ENCODE measurements at regions not wholly inside any gene's neighbourhood (a gene's known extent, or its start where the extent isn't known, plus 50 kb on each side); places are given as distances from the start of the nearest gene placed in this dataset.

DNA sequence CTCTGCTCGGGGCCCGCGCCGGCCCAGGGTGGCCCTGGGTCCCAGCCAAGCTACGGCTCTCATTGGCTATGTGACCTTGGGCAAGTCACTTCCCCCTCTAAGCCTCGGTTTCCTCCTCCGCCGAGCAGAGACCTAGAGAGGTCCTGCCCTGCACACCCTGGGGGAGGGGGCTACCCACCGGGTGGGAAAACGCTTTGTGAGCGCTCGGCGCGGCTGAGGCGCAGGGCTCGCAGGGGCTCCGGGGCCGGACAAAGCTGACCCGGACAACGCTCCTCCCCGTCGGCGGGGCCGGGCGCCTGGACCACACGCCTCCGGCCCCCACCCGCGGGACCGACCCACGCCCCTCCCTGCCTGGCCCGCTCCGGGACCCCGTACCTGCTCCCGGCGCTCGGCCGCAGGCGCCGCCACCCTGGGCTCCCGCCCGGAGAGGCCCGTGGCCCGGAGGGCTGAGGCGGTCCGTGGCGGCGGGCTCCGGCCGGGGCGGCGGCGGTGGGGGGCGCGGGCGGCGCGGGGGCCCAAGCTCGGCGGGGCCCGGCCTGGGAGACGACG, 85.7 kb upstream of the MELK start:
- Histone ChIP-seq H3K36me3 (no peaks in the 10 kb centered on the region; the same call in none of the 2 replicates), H3K9me3 (ENCODE audit: severe bottlenecking) (no peaks in the 10 kb centered on the region), H3K4me3 (ENCODE audit: low read depth, low read length) (peak overlapping the region; percentile 68), H3K27ac (peak overlapping the region; percentile 88), H3K27me3 (ENCODE audit: insufficient read depth, low read depth, severe bottlenecking) (no peaks in the 10 kb centered on the region)
- TF ChIP-seq, protein P1, sequence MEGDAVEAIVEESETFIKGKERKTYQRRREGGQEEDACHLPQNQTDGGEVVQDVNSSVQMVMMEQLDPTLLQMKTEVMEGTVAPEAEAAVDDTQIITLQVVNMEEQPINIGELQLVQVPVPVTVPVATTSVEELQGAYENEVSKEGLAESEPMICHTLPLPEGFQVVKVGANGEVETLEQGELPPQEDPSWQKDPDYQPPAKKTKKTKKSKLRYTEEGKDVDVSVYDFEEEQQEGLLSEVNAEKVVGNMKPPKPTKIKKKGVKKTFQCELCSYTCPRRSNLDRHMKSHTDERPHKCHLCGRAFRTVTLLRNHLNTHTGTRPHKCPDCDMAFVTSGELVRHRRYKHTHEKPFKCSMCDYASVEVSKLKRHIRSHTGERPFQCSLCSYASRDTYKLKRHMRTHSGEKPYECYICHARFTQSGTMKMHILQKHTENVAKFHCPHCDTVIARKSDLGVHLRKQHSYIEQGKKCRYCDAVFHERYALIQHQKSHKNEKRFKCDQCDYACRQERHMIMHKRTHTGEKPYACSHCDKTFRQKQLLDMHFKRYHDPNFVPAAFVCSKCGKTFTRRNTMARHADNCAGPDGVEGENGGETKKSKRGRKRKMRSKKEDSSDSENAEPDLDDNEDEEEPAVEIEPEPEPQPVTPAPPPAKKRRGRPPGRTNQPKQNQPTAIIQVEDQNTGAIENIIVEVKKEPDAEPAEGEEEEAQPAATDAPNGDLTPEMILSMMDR (IDR thresholded peaks at IDR 0.05; ENCODE audit: low read depth, low read length), result no peak
- DNase-seq, result peak; percentile 70

DNA sequence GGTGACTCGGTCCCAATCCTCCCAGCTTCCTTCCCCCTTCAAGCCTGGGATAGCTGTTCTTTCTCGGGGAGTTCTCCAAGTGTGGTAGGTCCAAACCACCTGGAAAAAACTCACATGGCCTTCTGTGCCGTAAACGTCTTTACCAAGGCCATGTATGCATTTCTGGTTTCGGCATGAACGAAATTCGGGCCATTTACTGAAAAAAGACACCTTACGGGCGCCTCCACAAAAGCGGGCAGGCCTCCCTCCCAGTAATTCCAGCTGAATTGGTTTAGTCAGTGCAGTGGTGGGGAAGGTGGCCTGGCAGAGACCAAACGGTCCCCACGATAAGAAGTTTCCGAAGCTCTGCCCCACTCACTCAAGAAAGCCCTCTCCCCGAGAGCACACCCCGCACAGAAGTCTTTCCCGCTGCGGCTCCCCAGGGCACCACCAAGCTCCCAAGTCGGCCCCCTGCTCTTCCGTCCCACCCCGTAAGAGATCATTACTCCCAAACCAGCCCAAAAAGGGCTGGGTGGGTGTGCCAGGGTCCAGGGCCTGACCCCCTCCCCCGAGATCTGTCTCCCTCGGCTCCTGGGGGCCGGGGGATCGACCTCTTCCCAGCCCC, 86.3 kb upstream of the MELK start:
- Histone ChIP-seq H3K36me3 (no peaks in the 10 kb centered on the region; the same call in none of the 2 replicates), H3K4me3 (ENCODE audit: low read depth, low read length) (peak overlapping the region; percentile 68), H3K27ac (peak overlapping the region; percentile 88), H3K27me3 (ENCODE audit: insufficient read depth, low read depth, severe bottlenecking) (no peaks in the 10 kb centered on the region), H3K9me3 (ENCODE audit: severe bottlenecking) (no peaks in the 10 kb centered on the region)
- DNase-seq, result peak; percentile 12
- TF ChIP-seq, protein P1 (IDR thresholded peaks at IDR 0.05; ENCODE audit: low read depth, low read length), result no peak

DNA sequence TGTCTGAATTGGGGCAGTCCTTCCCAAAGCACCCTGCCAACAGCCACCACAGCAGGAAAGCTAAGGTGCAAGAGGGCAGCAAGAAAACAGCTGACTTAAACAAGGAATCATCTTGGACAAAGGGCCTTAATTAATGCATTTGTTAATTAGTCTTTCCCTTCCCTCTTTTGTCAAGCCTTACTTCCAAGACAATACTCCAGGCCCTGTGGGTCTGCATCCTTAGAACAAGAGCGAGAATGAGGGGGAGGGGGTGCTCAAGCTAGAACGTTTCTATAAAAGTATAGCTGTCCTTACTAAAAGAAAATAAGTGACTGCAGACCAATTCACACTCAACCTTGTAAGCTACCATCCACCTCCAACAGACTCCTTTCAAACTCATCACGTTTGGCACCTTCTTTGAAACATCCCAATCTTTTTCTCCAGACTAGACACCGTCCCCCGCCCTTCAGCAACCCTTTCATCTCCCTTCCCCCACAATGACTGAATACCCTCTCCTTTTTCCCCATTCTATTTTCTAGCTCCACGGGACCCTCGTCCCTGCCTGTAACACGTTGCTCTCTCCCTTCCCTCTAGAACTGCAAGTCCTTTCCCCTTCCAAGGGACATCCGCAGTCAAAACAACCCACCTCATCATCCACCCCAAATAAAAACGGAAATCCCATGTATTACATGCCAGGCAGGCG, 85.7 kb upstream of the RNF38 start:
- Histone ChIP-seq H3K27me3 (ENCODE audit: insufficient read depth, low read depth, severe bottlenecking) (no peaks in the 10 kb centered on the region), H3K36me3 (no peaks in the 10 kb centered on the region; the same call in none of the 2 replicates), H3K27ac (peak overlapping the region; percentile 88), H3K9me3 (ENCODE audit: severe bottlenecking) (no peaks in the 10 kb centered on the region), H3K4me3 (ENCODE audit: low read depth, low read length) (peak overlapping the region; percentile 68)
- DNase-seq, result no peak
- TF ChIP-seq, protein P1 (IDR thresholded peaks at IDR 0.05; ENCODE audit: low read depth, low read length), result no peak

DNA sequence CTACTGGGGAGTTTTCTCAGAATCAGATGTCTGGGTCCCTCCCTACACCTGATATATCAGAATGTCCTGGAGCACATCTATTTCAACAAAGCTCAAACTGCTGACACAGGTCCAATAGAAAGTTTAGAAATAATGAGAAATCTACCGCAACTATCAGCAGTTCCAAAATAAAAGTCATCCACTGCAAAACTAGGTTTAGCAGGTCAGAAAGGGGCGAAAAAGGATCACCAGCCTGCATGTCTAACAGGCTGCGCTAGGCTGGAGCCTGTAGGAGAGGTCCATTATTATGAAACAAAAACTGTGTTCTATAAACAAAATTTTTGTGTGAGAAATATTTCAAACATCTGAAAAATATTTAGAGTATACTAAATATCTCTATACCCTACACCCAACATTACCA, 84.1 kb upstream of the RNF38 start:
- Histone ChIP-seq H3K27me3 (ENCODE audit: insufficient read depth, low read depth, severe bottlenecking) (no peaks in the 10 kb centered on the region), H3K36me3 (no peaks in the 10 kb centered on the region; the same call in none of the 2 replicates), H3K4me3 (ENCODE audit: low read depth, low read length) (no peak overlapping the region), H3K9me3 (ENCODE audit: severe bottlenecking) (no peaks in the 10 kb centered on the region), H3K27ac (no peak overlapping the region)
- TF ChIP-seq, protein P1 (IDR thresholded peaks at IDR 0.05; ENCODE audit: low read depth, low read length), result no peak
- DNase-seq, result no peak

DNA sequence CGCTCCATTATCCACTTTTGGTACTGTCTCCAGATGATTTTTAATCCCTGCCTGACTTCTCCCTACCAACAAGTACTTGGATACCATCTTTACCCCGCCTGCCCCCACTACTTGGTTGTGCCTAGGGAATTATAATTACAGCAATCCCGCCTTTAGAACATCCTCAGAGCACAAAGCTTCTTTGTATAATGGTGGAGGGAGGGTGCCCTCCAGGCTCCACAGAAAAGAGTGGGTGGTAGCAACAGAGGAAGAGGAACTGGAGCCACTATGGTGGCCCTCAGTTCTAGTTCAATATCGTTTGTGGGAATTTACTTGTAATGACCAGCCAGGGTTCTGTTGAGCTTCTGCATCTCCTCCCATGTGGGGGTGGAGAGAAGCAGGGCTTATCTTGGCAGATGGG, 79.0 kb upstream of the RNF38 start:
- Histone ChIP-seq H3K27ac (no peak overlapping the region), H3K27me3 (ENCODE audit: insufficient read depth, low read depth, severe bottlenecking) (no peaks in the 10 kb centered on the region), H3K36me3 (peaks cover 3% of the 10 kb centered on the region; the same call in 1 of the 2 replicates), H3K4me3 (ENCODE audit: low read depth, low read length) (no peak overlapping the region), H3K9me3 (ENCODE audit: severe bottlenecking) (no peaks in the 10 kb centered on the region)
- DNase-seq, result peak; percentile 25
- TF ChIP-seq, protein P1 (IDR thresholded peaks at IDR 0.05; ENCODE audit: low read depth, low read length), result no peak
